Smooth muscle cell (in vitro differentiated cells): ENCODE measurements at regions not wholly inside any gene's neighbourhood (a gene's known extent, or its start where the extent isn't known, plus 50 kb on each side); places are given as distances from the start of the nearest gene placed in this dataset.

Source experiments
- DNase-seq: peaks from one replicate; lab custom pipeline; 2025; ENCODE audit not compliant: unreplicated experiment; lab: John Stamatoyannopoulos, UW
- H2AFZ ChIP-seq: fragments of 200-600 bp; sonication (generic); 2 replicates; pipeline ENCODE4 v1.6.0; 2016; ENCODE audit warnings: antibody characterized with exemption, low read depth, mild to moderate bottlenecking
- H3F3A ChIP-seq: fragments of 200-600 bp; sonication (generic); 2 replicates; pipeline ENCODE4 v1.6.0; 2017; ENCODE audit warnings: antibody characterized with exemption, low read depth
- H3K27ac ChIP-seq: fragments of 200-600 bp; sonication (generic); 2 replicates; pipeline ENCODE4 v1.5.1; 2016; ENCODE audit warnings: low read depth, mild to moderate bottlenecking
- H3K27me3 ChIP-seq: fragments of 200-600 bp; sonication (generic); 2 replicates; pipeline ENCODE4 v1.6.1; 2016; ENCODE audit warnings: low read depth, mild to moderate bottlenecking
- H3K36me3 ChIP-seq: fragments of 200-600 bp; sonication (generic); 2 replicates; pipeline ENCODE4 v1.5.1; 2016; ENCODE audit warnings: low read depth
- H3K4me1 ChIP-seq: fragments of 200-600 bp; sonication (generic); 2 replicates; pipeline ENCODE4 v1.5.1; 2016; ENCODE audit warnings: low read depth
- H3K4me2 ChIP-seq: fragments of 200-600 bp; sonication (generic); 2 replicates; pipeline ENCODE4 v1.6.0; 2016; ENCODE audit warnings: mild to moderate bottlenecking
- H3K4me3 ChIP-seq: fragments of 200-600 bp; sonication (generic); 2 replicates; pipeline ENCODE4 v1.5.1; 2016; ENCODE audit warnings: mild to moderate bottlenecking
- H3K79me2 ChIP-seq: fragments of 200-600 bp; sonication (generic); 2 replicates; pipeline ENCODE4 v1.6.0; 2016; ENCODE audit warnings: low read depth, mild to moderate bottlenecking
- H3K9ac ChIP-seq: fragments of 200-600 bp; sonication (generic); 2 replicates; pipeline ENCODE4 v1.6.0; 2016; ENCODE audit warnings: low read depth
- H3K9me3 ChIP-seq: fragments of 200-600 bp; sonication (generic); replicated peaks from 2 replicates; pipeline ENCODE4 v1.5.1; 2016; ENCODE audit warnings: low read depth
- H4K20me1 ChIP-seq: fragments of 200-600 bp; sonication (generic); 2 replicates; pipeline ENCODE4 v1.6.0; 2016; ENCODE audit warnings: low read depth
- CTCF ChIP-seq: fragments of 200-600 bp; sonication (generic); IDR thresholded peaks from 2 replicates; pipeline ENCODE4 v1.5.1; 2017; ENCODE audit warnings: borderline replicate concordance, mild to moderate bottlenecking, antibody characterized with exemption; ENCODE audit not compliant: insufficient read depth, poor library complexity, severe bottlenecking
- WGBS: methylation state at CpG from one replicate; pipeline ENCODE4 v1.1.7; 2016; ENCODE audit warnings: low lambda C conversion rate; 5-methylcytosine and 5-hydroxymethylcytosine counted together

DNA sequence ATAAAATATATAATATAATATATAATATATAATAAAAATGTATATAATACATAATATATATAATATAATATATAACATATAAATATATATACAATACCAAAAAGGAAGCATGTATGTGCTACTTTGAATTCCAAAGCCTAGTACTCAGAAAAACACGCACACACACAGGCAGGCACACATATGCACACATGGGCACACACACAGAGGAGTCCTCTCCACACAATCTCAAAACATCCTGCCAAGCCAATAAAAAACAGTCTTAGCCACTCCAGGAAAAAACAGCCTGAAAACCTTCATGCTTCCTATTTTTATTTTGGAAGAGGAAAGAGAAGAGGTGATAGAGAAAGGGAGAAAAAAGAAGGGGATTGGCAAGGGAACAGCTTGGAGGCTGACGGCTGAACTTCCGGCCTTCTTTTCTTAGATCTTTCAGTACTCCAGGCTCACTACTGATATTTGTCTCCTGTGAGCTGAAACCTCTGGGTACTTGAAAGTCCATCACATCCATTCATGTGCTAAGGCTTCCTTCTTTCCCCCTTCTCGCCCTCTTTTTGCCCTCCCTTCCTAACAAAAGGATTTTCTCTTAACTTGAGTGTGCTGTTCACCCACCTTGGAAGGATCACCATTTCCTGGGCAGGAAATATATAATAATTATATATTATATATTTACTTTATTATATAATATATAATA is 394.2 kb downstream of the NUAK1 start:
- Histone ChIP-seq H3K4me3 (no peak overlapping the region), H3F3A (peaks cover 8% of the 10 kb centered on the region), H3K79me2 (no peaks in the 10 kb centered on the region), H3K4me2 (no peak overlapping the region), H3K9ac (no peak overlapping the region), H3K27ac (no peak overlapping the region), H3K4me1 (peaks cover 15% of the 10 kb centered on the region), H4K20me1 (no peaks in the 10 kb centered on the region), H3K27me3 (no peaks in the 10 kb centered on the region), H2AFZ (no peak overlapping the region), H3K36me3 (no peaks in the 10 kb centered on the region), H3K9me3 (no peaks in the 10 kb centered on the region)
- 89% methylated on average over 4 of the region's 4 CpGs for WGBS
- no peak for TF ChIP-seq CTCF
- no peak for DNase-seq

GRCh38 chr12:105745811-105746210 is 392.9 kb downstream of the NUAK1 start:
- H3K27ac ChIP-seq = no peak overlapping the region
- no peaks in the 10 kb centered on the region for H4K20me1 ChIP-seq
- peaks cover 8% of the 10 kb centered on the region for H3F3A ChIP-seq
- no peaks in the 10 kb centered on the region for H3K36me3 ChIP-seq
- H3K4me3 ChIP-seq = no peak overlapping the region
- H3K4me2 ChIP-seq = no peak overlapping the region
- no peaks in the 10 kb centered on the region for H3K9me3 ChIP-seq
- DNase-seq = no peak
- H2AFZ ChIP-seq = no peak overlapping the region
- H3K27me3 ChIP-seq = no peaks in the 10 kb centered on the region
- TF ChIP-seq CTCF = no peak
- H3K9ac ChIP-seq = no peak overlapping the region
- 94% methylated on average over 4 of the region's 4 CpGs for WGBS
- peaks cover 3% of the 10 kb centered on the region for H3K4me1 ChIP-seq
- no peaks in the 10 kb centered on the region for H3K79me2 ChIP-seq

- WGBS = 79% methylated on average over 9 of the region's 9 CpGs
- no peaks in the 10 kb centered on the region for H3K27me3 ChIP-seq
- H2AFZ ChIP-seq = no peak overlapping the region
- no peaks in the 10 kb centered on the region for H3F3A ChIP-seq
- H3K27ac ChIP-seq = no peak overlapping the region
- DNase-seq = no peak
- H3K4me3 ChIP-seq = no peak overlapping the region
- H3K79me2 ChIP-seq = no peaks in the 10 kb centered on the region
- H3K9me3 ChIP-seq = no peaks in the 10 kb centered on the region
- H3K9ac ChIP-seq = no peak overlapping the region
- TF ChIP-seq CTCF = no peak
- no peaks in the 10 kb centered on the region for H4K20me1 ChIP-seq
- H3K4me2 ChIP-seq = no peak overlapping the region
- no peaks in the 10 kb centered on the region for H3K36me3 ChIP-seq
- H3K4me1 ChIP-seq = no peaks in the 10 kb centered on the region
Measured at GRCh38 chr12:105748806-105749600, 389.8 kb downstream of the NUAK1 start.
